H9 (cell line): ENCODE measurements at regions not wholly inside any gene's neighbourhood (a gene's known extent, or its start where the extent isn't known, plus 50 kb on each side); places are given as distances from the start of the nearest gene placed in this dataset.

Experiments used
- DNase-seq: peaks from one replicate; pipeline ENCODE4 v3.0.0-alpha.2; 2017
- H2AFZ ChIP-seq: one replicate; pipeline ENCODE4 v1.6.1; 2013; ENCODE audit warnings: mild to moderate bottlenecking, low read length, control low read depth, moderate library complexity
- H2AK5ac ChIP-seq: 2 replicates; pipeline ENCODE4 v1.6.1; 2013; ENCODE audit warnings: low read length, control low read depth, mixed read lengths; ENCODE audit not compliant: insufficient read length
- H2BK120ac ChIP-seq: one replicate; pipeline ENCODE4 v1.6.1; 2013; ENCODE audit warnings: low read depth, mild to moderate bottlenecking, low read length, control low read depth, inconsistent platforms; ENCODE audit not compliant: poor library complexity, severe bottlenecking
- H2BK12ac ChIP-seq: 2 replicates; pipeline ENCODE4 v1.6.1; 2013; ENCODE audit warnings: low read length, control low read depth, mixed read lengths, low read depth; ENCODE audit not compliant: insufficient read length
- H2BK15ac ChIP-seq: 2 replicates; pipeline ENCODE4 v1.6.1; 2013; ENCODE audit warnings: low read depth, low read length, control low read depth
- H2BK20ac ChIP-seq: one replicate; pipeline ENCODE4 v1.6.1; 2013; ENCODE audit warnings: low read depth, mild to moderate bottlenecking, low read length, control low read depth, inconsistent platforms; ENCODE audit not compliant: poor library complexity, severe bottlenecking
- H2BK5ac ChIP-seq: 2 replicates; pipeline ENCODE4 v1.6.1; 2013; ENCODE audit warnings: low read length, control low read depth, mixed read lengths; ENCODE audit not compliant: insufficient read length
- H3K14ac ChIP-seq: 2 replicates; pipeline ENCODE4 v1.6.1; 2013; ENCODE audit warnings: low read length, control low read depth; ENCODE audit not compliant: insufficient read depth
- H3K18ac ChIP-seq: 2 replicates; pipeline ENCODE4 v1.6.1; 2013; ENCODE audit warnings: low read depth, mild to moderate bottlenecking, mixed read lengths, low read length, control low read depth; ENCODE audit not compliant: insufficient read length
- H3K23ac ChIP-seq: 2 replicates; pipeline ENCODE4 v1.6.1; 2013; ENCODE audit warnings: low read length, control low read depth, mixed read lengths, low read depth; ENCODE audit not compliant: insufficient read length
- H3K23me2 ChIP-seq: 2 replicates; pipeline ENCODE4 v1.6.1; 2013; ENCODE audit warnings: low read depth, mild to moderate bottlenecking, mixed read lengths, low read length, control low read depth; ENCODE audit not compliant: insufficient read length, poor library complexity, severe bottlenecking
- H3K27ac ChIP-seq: 2 replicates; pipeline ENCODE4 v1.5.1; 2013; ENCODE audit warnings: low read length, control low read depth, mixed read lengths, low read depth; ENCODE audit not compliant: insufficient read length
- H3K27me3 ChIP-seq: 2 replicates; pipeline ENCODE4 v1.6.1; 2013; ENCODE audit warnings: low read length, control low read depth, inconsistent platforms; ENCODE audit not compliant: insufficient read depth
- H3K4ac ChIP-seq: 2 replicates; pipeline ENCODE4 v1.6.1; 2013; ENCODE audit warnings: low read depth, mild to moderate bottlenecking, control low read depth, inconsistent platforms, low read length, moderate library complexity
- H3K4me1 ChIP-seq: 2 replicates; pipeline ENCODE4 v1.6.1; 2013; ENCODE audit warnings: low read length, control low read depth, inconsistent platforms; ENCODE audit not compliant: insufficient read depth
- H3K4me2 ChIP-seq: 2 replicates; pipeline ENCODE4 v1.6.1; 2013; ENCODE audit warnings: low read length, control low read depth, mixed read lengths; ENCODE audit not compliant: insufficient read length, insufficient read depth
- H3K56ac ChIP-seq: 2 replicates; pipeline ENCODE4 v1.6.1; 2013; ENCODE audit warnings: low read depth, mild to moderate bottlenecking, mixed read lengths, low read length, control low read depth; ENCODE audit not compliant: insufficient read length
- H3K79me1 ChIP-seq: 2 replicates; pipeline ENCODE4 v1.6.1; 2013; ENCODE audit warnings: low read depth, mild to moderate bottlenecking, moderate library complexity, low read length, control low read depth, inconsistent platforms; ENCODE audit not compliant: insufficient read depth, poor library complexity, severe bottlenecking
- H3K79me2 ChIP-seq: 2 replicates; pipeline ENCODE4 v1.6.1; 2013; ENCODE audit warnings: low read length, control low read depth, inconsistent platforms; ENCODE audit not compliant: insufficient read depth
- H3K9ac ChIP-seq: 2 replicates; pipeline ENCODE4 v1.6.1; 2013; ENCODE audit warnings: low read length, control low read depth, mixed read lengths; ENCODE audit not compliant: insufficient read length; ENCODE audit errors: extremely low read depth
- H3K9me3 ChIP-seq: one replicate; pipeline ENCODE4 v1.6.1; 2013; ENCODE audit warnings: low read depth, low read length, inconsistent platforms; ENCODE audit not compliant: control insufficient read depth
- H3T11ph ChIP-seq: one replicate; pipeline ENCODE4 v1.6.1; 2013; ENCODE audit warnings: mild to moderate bottlenecking, low read length, control low read depth, inconsistent platforms
- H4K20me1 ChIP-seq: one replicate; pipeline ENCODE4 v1.6.1; 2013; ENCODE audit not compliant: control insufficient read depth, insufficient read length, insufficient read depth
- H4K5ac ChIP-seq: 2 replicates; pipeline ENCODE4 v1.6.1; 2013; ENCODE audit warnings: low read depth, mild to moderate bottlenecking, mixed read lengths, low read length, control low read depth; ENCODE audit not compliant: insufficient read length
- H4K8ac ChIP-seq: replicated peaks from 2 replicates; pipeline ENCODE4 v1.6.1; 2013; ENCODE audit warnings: low read length, control low read depth, mixed read lengths, low read depth; ENCODE audit not compliant: insufficient read length
- H4K91ac ChIP-seq: 2 replicates; pipeline ENCODE4 v1.6.1; 2013; ENCODE audit warnings: low read depth, mild to moderate bottlenecking, moderate library complexity, mixed read lengths, low read length, control low read depth; ENCODE audit not compliant: insufficient read length
- H3K27ac Mint-ChIP-seq, 3 experiments: 2 replicates in 2 of 3; 3 replicates in 1 of 3; pipeline ENCODE4 v1.8.0; 2020 to 2021; ENCODE audit warnings: mixed read lengths in 3 of 3, mild to moderate bottlenecking in 1 of 3, moderate library complexity in 1 of 3
- H3K27me3 Mint-ChIP-seq: 2 replicates; pipeline ENCODE4 v1.8.0; 2021; ENCODE audit warnings: low read depth, mild to moderate bottlenecking, moderate library complexity, mixed read lengths
- H3K36me3 Mint-ChIP-seq, 3 experiments: 2 replicates in 2 of 3; 3 replicates in 1 of 3; pipeline ENCODE4 v1.8.0; 2020 to 2021; ENCODE audit warnings: low read depth in 3 of 3, mixed read lengths in 3 of 3; ENCODE audit not compliant: insufficient read depth in 1 of 3
- H3K4me1 Mint-ChIP-seq, 2 experiments: 2 replicates each; pipeline ENCODE4 v1.8.0; 2020; ENCODE audit warnings: mixed read lengths in 2 of 2
- H3K4me3 Mint-ChIP-seq, 2 experiments: 2 replicates in 1 of 2; 3 replicates in 1 of 2; pipeline ENCODE4 v1.8.0; 2020 to 2021; ENCODE audit warnings: mild to moderate bottlenecking in 2 of 2, mixed read lengths in 2 of 2, moderate library complexity in 1 of 2
- H3K9me3 Mint-ChIP-seq, 2 experiments: 2 replicates in 1 of 2; 3 replicates in 1 of 2; pipeline ENCODE4 v1.8.0; 2020; ENCODE audit warnings: mild to moderate bottlenecking in 2 of 2, mixed read lengths in 2 of 2, moderate library complexity in 1 of 2
- WGBS: extraction: QIAGEN DNeasy Blood & Tissue Kit; methylation state at CpG from one replicate; pipeline ENCODE4 v1.1.7; 2013; ENCODE audit warnings: missing lambda C conversion rate, low lambda C conversion rate, mixed read lengths; ENCODE audit not compliant: insufficient read length; ENCODE audit errors: extremely low coverage; 5-methylcytosine and 5-hydroxymethylcytosine counted together
- TF ChIP-seq, protein P1 (sequence below): fragments of 200-600 bp; sonication (generic); conservative IDR thresholded peaks from 3 replicates; pipeline ENCODE4 v1.8.0; 2021; ENCODE audit warnings: antibody characterized with exemption, mild to moderate bottlenecking

DNA sequence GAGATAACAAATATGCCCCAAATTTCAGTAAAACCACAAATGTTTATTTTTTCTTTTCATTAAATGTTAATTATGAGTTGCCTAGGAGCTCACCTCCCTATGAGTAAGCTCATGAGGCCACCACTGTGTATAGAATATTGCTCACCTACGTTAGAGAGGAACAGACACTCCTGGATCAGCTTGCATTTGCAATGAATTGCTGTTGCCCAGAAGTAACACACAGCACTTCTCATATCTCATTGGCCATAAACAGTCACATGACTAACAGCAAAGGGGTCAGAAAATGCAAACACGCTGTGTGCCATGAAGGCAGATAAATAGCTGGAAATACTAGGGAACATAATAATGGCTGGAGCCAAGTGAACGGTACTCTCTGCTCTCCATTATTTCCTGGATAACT is 89.0 kb upstream of the GALNT5 start:
- no peak overlapping the region for H2BK5ac ChIP-seq
- Mint-ChIP-seq H3K4me1 (no peaks in the 10 kb centered on the region), H3K36me3 (no peaks in the 10 kb centered on the region), H3K9me3 (peaks cover 0 to 2% of the 10 kb centered on the region in 2 experiments; a peak in 1 of 5 replicates), H3K27me3 (no peaks in the 10 kb centered on the region), H3K4me3 (no peak overlapping the region), H3K27ac (no peak overlapping the region)
- H4K8ac ChIP-seq: no peak overlapping the region
- no peaks in the 10 kb centered on the region for H3K23me2 ChIP-seq
- no CpG with 5 or more reads among the region's 3 CpGs for WGBS
- H3K23ac ChIP-seq: no peak overlapping the region
- no peak overlapping the region for H3T11ph ChIP-seq
- no peaks in the 10 kb centered on the region for H3K9me3 ChIP-seq
- H3K27ac ChIP-seq: no peak overlapping the region
- no peak overlapping the region for H3K56ac ChIP-seq
- H3K4me1 ChIP-seq: no peaks in the 10 kb centered on the region
- H2BK15ac ChIP-seq: no peak overlapping the region
- TF ChIP-seq, protein P1, sequence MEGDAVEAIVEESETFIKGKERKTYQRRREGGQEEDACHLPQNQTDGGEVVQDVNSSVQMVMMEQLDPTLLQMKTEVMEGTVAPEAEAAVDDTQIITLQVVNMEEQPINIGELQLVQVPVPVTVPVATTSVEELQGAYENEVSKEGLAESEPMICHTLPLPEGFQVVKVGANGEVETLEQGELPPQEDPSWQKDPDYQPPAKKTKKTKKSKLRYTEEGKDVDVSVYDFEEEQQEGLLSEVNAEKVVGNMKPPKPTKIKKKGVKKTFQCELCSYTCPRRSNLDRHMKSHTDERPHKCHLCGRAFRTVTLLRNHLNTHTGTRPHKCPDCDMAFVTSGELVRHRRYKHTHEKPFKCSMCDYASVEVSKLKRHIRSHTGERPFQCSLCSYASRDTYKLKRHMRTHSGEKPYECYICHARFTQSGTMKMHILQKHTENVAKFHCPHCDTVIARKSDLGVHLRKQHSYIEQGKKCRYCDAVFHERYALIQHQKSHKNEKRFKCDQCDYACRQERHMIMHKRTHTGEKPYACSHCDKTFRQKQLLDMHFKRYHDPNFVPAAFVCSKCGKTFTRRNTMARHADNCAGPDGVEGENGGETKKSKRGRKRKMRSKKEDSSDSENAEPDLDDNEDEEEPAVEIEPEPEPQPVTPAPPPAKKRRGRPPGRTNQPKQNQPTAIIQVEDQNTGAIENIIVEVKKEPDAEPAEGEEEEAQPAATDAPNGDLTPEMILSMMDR: no peak
- no peak overlapping the region for H4K91ac ChIP-seq
- H2AFZ ChIP-seq: no peak overlapping the region
- no peak overlapping the region for H2BK12ac ChIP-seq
- no peaks in the 10 kb centered on the region for H3K79me1 ChIP-seq
- H3K14ac ChIP-seq: no peak overlapping the region
- no peak overlapping the region for H3K18ac ChIP-seq
- H3K79me2 ChIP-seq: no peaks in the 10 kb centered on the region
- no peak overlapping the region for H2BK20ac ChIP-seq
- no peak overlapping the region for H2BK120ac ChIP-seq
- no peak for DNase-seq
- no peak overlapping the region for H3K4me2 ChIP-seq
- no peaks in the 10 kb centered on the region for H4K20me1 ChIP-seq
- no peak overlapping the region for H3K9ac ChIP-seq
- no peaks in the 10 kb centered on the region for H3K27me3 ChIP-seq
- no peak overlapping the region for H2AK5ac ChIP-seq
- H4K5ac ChIP-seq: no peak overlapping the region
- H3K4ac ChIP-seq: no peak overlapping the region
